ENCODE measurements at regions not wholly inside any gene's neighbourhood (a gene's known extent, or its start where the extent isn't known, plus 50 kb on each side); places are given as distances from the start of the nearest gene placed in this dataset.

DNA sequence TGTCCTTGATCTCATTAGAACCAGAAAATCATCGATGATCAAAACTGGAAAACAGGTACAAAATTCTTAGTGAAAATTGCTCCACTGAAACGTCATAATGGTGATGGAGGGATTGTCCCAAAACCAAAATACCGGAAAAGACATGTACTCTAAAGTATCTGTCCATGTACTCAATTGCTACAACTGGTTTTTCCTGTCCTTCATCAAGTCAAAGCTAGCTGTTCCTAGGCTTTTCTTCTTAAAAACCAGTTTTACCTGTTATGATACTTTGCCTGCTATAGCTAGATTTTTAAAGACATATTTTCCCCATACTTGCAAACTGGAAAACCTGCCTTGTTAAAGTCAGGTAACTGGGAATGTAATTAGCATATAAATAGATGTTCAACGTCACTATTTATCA is 50.5 kb upstream of the LRRC1 start:
- Histone ChIP-seq H3K79me1 (ENCODE audit: low read length) (no peaks in the 10 kb centered on the region), H2AK5ac (ENCODE audit: low read length) (no peak overlapping the region), H3K56ac (ENCODE audit: low read length) (no peak overlapping the region), H3K23ac (ENCODE audit: low read length) (no peak overlapping the region), H3K18ac (ENCODE audit: low read length) (no peak overlapping the region), H3K79me2 (ENCODE audit: control insufficient read depth, insufficient read depth, low read length) (no peaks in the 10 kb centered on the region), H3K4ac (ENCODE audit: low read depth, low read length) (no peak overlapping the region), H3K9ac (ENCODE audit: low read length) (no peak overlapping the region), H2BK5ac (ENCODE audit: low read length) (no peak overlapping the region), H3K4me1 (ENCODE audit: control insufficient read depth, low read depth, low read length) (no peaks in the 10 kb centered on the region), H3K27ac (ENCODE audit: low read depth, low read length) (no peak overlapping the region), H2BK15ac (replicated peaks; ENCODE audit: low read depth) (no peak overlapping the region), H3K4me2 (ENCODE audit: low read length) (no peak overlapping the region), H3K4me3 (ENCODE audit: low read length) (no peak overlapping the region), H4K8ac (ENCODE audit: low read depth, low read length) (no peak overlapping the region), H2BK120ac (ENCODE audit: low read depth, low read length) (no peak overlapping the region), H3K36me3 (ENCODE audit: control insufficient read depth, insufficient read depth, low read length) (no peaks in the 10 kb centered on the region), H3K27me3 (ENCODE audit: insufficient read depth, low read length, poor library complexity) (no peaks in the 10 kb centered on the region), H4K5ac (ENCODE audit: low read length) (no peak overlapping the region)
- no CpG with 5 or more reads among the region's 4 CpGs for WGBS (ENCODE audit: extremely low coverage, insufficient coverage, low lambda C conversion rate)
- DNase-seq = no peak

DNA sequence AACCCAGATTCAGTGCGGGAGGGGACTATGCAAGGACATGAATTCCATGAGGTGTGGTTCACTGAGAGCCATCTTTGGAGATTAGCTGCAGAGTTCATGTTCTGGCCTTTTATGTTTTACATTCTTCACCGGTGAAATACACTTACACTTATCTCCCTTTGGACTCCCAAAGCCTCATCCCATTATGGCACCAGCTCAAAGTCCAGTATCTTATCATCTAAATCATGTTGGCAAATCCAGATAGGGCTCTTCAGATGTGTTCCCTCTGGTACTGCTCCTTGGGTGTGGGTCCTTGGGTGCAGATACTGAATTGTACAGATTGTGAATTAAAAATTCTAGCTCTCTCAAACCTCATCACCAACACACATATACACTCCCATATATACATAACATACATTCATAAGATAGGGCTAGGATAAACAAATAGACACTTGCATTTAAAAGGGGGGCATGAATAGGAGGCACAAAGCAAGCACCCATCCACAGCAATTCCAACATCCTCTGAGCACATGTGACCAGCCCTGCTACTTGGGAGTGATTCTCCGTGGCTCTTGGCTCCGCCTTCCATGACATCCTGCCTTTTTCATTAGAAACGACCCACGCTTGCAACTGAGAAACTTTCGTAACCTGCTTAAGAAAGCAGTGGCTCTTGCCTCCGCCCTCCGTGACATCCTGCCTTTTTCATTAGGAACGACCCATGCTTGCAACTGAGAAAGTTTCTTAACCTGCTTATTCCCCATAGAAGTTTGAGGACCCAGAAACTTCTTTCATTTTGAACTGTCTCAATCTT is 53.6 kb upstream of the LRRC1 start:
- H2BK120ac ChIP-seq (ENCODE audit: low read depth, low read length) = no peak overlapping the region
- H4K5ac ChIP-seq (ENCODE audit: low read length) = no peak overlapping the region
- no peak overlapping the region for H3K9ac ChIP-seq (ENCODE audit: low read length)
- H2BK5ac ChIP-seq (ENCODE audit: low read length) = no peak overlapping the region
- WGBS (ENCODE audit: extremely low coverage, insufficient coverage, low lambda C conversion rate) = no CpG with 5 or more reads among the region's 10 CpGs
- no peaks in the 10 kb centered on the region for H3K79me2 ChIP-seq (ENCODE audit: control insufficient read depth, insufficient read depth, low read length)
- H3K4me2 ChIP-seq (ENCODE audit: low read length) = no peak overlapping the region
- H2AK5ac ChIP-seq (ENCODE audit: low read length) = no peak overlapping the region
- H3K23ac ChIP-seq (ENCODE audit: low read length) = no peak overlapping the region
- no peak overlapping the region for H3K27ac ChIP-seq (ENCODE audit: low read depth, low read length)
- H3K4ac ChIP-seq (ENCODE audit: low read depth, low read length) = no peak overlapping the region
- H3K27me3 ChIP-seq (ENCODE audit: insufficient read depth, low read length, poor library complexity) = no peaks in the 10 kb centered on the region
- no peaks in the 10 kb centered on the region for H3K4me1 ChIP-seq (ENCODE audit: control insufficient read depth, low read depth, low read length)
- H3K4me3 ChIP-seq (ENCODE audit: low read length) = no peak overlapping the region
- no peak overlapping the region for H3K56ac ChIP-seq (ENCODE audit: low read length)
- peak; percentile 32 for DNase-seq
- no peak overlapping the region for H4K8ac ChIP-seq (ENCODE audit: low read depth, low read length)
- H2BK15ac ChIP-seq (replicated peaks; ENCODE audit: low read depth) = no peak overlapping the region
- no peak overlapping the region for H3K18ac ChIP-seq (ENCODE audit: low read length)
- H3K79me1 ChIP-seq (ENCODE audit: low read length) = no peaks in the 10 kb centered on the region
- H3K36me3 ChIP-seq (ENCODE audit: control insufficient read depth, insufficient read depth, low read length) = no peaks in the 10 kb centered on the region

DNA sequence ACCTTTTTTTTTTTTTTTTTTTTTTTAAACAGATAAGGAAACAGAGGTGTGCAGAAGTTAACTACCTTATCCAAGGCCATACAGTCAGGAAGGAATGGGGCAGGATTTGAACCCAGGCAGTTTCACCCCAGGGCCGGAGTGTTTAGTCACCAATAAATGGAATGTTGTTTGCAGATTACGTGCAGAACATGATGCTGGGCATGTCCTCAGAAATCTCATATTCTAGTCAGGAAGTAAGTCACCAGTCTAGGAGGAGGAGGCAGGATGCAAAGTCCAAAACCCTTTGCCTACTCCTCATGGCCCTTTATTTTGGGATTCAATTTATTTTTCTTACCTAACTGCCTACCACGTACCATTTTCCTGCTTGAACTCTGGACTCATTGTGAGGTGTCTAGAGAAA is 57.1 kb upstream of the LRRC1 start:
- Histone ChIP-seq H3K4me2 (ENCODE audit: low read length) (no peak overlapping the region), H3K79me1 (ENCODE audit: low read length) (no peaks in the 10 kb centered on the region), H3K36me3 (ENCODE audit: control insufficient read depth, insufficient read depth, low read length) (no peaks in the 10 kb centered on the region), H3K56ac (ENCODE audit: low read length) (no peak overlapping the region), H2AK5ac (ENCODE audit: low read length) (no peak overlapping the region), H3K27ac (ENCODE audit: low read depth, low read length) (no peak overlapping the region), H3K18ac (ENCODE audit: low read length) (no peak overlapping the region), H4K8ac (ENCODE audit: low read depth, low read length) (no peak overlapping the region), H3K4ac (ENCODE audit: low read depth, low read length) (no peak overlapping the region), H3K27me3 (ENCODE audit: insufficient read depth, low read length, poor library complexity) (no peaks in the 10 kb centered on the region), H2BK15ac (replicated peaks; ENCODE audit: low read depth) (no peak overlapping the region), H2BK5ac (ENCODE audit: low read length) (no peak overlapping the region), H3K4me3 (ENCODE audit: low read length) (no peak overlapping the region), H3K4me1 (ENCODE audit: control insufficient read depth, low read depth, low read length) (no peaks in the 10 kb centered on the region), H3K79me2 (ENCODE audit: control insufficient read depth, insufficient read depth, low read length) (no peaks in the 10 kb centered on the region), H4K5ac (ENCODE audit: low read length) (no peak overlapping the region), H3K23ac (ENCODE audit: low read length) (no peak overlapping the region), H3K9ac (ENCODE audit: low read length) (no peak overlapping the region), H2BK120ac (ENCODE audit: low read depth, low read length) (no peak overlapping the region)
- no peak for DNase-seq
- no CpG with 5 or more reads among the region's 3 CpGs for WGBS (ENCODE audit: extremely low coverage, insufficient coverage, low lambda C conversion rate)

DNA sequence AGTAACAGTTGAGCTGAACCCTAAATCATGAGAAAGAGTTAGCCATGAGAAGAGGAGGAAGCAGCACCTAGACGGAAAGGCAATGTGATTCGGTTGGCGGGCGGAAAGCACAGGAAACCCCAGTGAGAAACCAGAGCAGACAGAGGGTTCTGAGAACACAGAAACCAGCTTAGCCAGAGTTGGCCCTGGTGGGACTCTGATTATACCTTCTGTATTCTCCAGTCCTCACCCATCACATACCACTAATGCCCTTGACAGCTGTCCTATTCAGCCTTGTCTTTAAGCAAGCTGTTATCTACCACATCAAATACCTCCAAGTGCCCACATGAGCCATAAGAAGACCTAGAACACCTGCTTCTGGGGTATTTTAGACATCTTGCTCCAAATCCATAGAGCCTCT is 58.9 kb upstream of the LRRC1 start:
- Histone ChIP-seq H3K79me2 (ENCODE audit: control insufficient read depth, insufficient read depth, low read length) (no peaks in the 10 kb centered on the region), H3K4me1 (ENCODE audit: control insufficient read depth, low read depth, low read length) (no peaks in the 10 kb centered on the region), H3K27me3 (ENCODE audit: insufficient read depth, low read length, poor library complexity) (no peaks in the 10 kb centered on the region), H3K18ac (ENCODE audit: low read length) (no peak overlapping the region), H3K4ac (ENCODE audit: low read depth, low read length) (no peak overlapping the region), H4K8ac (ENCODE audit: low read depth, low read length) (no peak overlapping the region), H2BK5ac (ENCODE audit: low read length) (no peak overlapping the region), H2BK15ac (replicated peaks; ENCODE audit: low read depth) (no peak overlapping the region), H3K79me1 (ENCODE audit: low read length) (no peaks in the 10 kb centered on the region), H2AK5ac (ENCODE audit: low read length) (no peak overlapping the region), H3K4me3 (ENCODE audit: low read length) (no peak overlapping the region), H3K9ac (ENCODE audit: low read length) (no peak overlapping the region), H2BK120ac (ENCODE audit: low read depth, low read length) (no peak overlapping the region), H4K5ac (ENCODE audit: low read length) (no peak overlapping the region), H3K27ac (ENCODE audit: low read depth, low read length) (no peak overlapping the region), H3K56ac (ENCODE audit: low read length) (no peak overlapping the region), H3K36me3 (ENCODE audit: control insufficient read depth, insufficient read depth, low read length) (no peaks in the 10 kb centered on the region), H3K4me2 (ENCODE audit: low read length) (no peak overlapping the region), H3K23ac (ENCODE audit: low read length) (no peak overlapping the region)
- no CpG with 5 or more reads among the region's 4 CpGs for WGBS (ENCODE audit: extremely low coverage, insufficient coverage, low lambda C conversion rate)
- DNase-seq = no peak

DNA sequence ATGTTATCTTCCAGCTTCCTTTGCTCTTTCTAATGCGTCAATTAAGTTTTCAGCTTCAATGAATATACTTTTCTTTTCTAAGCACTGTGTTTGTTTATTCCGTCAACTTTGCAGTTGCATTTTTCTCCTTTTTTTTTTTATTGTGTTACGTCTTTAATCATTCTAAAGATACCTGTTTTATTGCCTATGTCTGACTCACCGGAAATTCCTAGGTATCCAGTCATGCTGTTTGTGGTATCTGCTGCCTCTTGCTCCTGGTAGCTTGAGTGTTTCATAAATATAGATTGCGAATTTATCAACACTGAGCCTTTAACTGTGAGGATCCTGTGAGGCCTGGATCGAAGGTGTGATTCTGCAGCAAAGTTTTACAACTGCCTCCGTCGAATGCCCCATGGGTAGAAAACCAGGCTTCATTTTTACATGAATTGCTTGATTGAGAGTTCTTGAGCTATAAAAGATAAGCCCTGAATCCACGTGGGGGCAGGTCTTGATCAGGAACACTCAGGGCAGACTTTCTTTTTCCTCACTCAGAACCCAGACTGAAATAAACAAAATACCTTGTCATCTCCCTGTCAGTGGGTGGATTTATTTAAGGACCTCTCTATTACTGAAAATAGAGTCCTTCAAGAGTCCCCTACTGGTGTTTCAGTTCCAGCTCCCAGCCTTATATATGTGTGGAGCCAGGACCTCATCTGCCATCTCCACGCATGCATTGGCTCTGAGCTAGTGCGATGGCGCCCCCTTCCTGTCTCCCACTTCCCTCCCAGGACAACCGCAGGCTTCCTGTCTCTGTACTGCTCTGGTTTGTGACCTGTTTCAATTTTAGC is 60.1 kb upstream of the LRRC1 start:
- no CpG with 5 or more reads among the region's 13 CpGs for WGBS (ENCODE audit: extremely low coverage, insufficient coverage, low lambda C conversion rate)

More for the DNA sequence above, 60.1 kb upstream of the LRRC1 start:
- Histone ChIP-seq H3K79me2 (ENCODE audit: control insufficient read depth, insufficient read depth, low read length) (no peaks in the 10 kb centered on the region), H3K23ac (ENCODE audit: low read length) (no peak overlapping the region), H4K5ac (ENCODE audit: low read length) (no peak overlapping the region), H3K18ac (ENCODE audit: low read length) (no peak overlapping the region), H4K8ac (ENCODE audit: low read depth, low read length) (no peak overlapping the region), H3K56ac (ENCODE audit: low read length) (no peak overlapping the region), H2BK120ac (ENCODE audit: low read depth, low read length) (no peak overlapping the region), H3K4me3 (ENCODE audit: low read length) (no peak overlapping the region), H3K27me3 (ENCODE audit: insufficient read depth, low read length, poor library complexity) (no peaks in the 10 kb centered on the region), H3K36me3 (ENCODE audit: control insufficient read depth, insufficient read depth, low read length) (no peaks in the 10 kb centered on the region), H3K27ac (ENCODE audit: low read depth, low read length) (no peak overlapping the region), H2BK15ac (replicated peaks; ENCODE audit: low read depth) (no peak overlapping the region), H3K4me1 (ENCODE audit: control insufficient read depth, low read depth, low read length) (no peaks in the 10 kb centered on the region), H2BK5ac (ENCODE audit: low read length) (no peak overlapping the region), H3K79me1 (ENCODE audit: low read length) (no peaks in the 10 kb centered on the region), H2AK5ac (ENCODE audit: low read length) (no peak overlapping the region), H3K9ac (ENCODE audit: low read length) (no peak overlapping the region), H3K4me2 (ENCODE audit: low read length) (no peak overlapping the region), H3K4ac (ENCODE audit: low read depth, low read length) (no peak overlapping the region)
- peak; percentile 79 for DNase-seq
